ENCODE measurements at regions not wholly inside any gene's neighbourhood (a gene's known extent, or its start where the extent isn't known, plus 50 kb on each side); places are given as distances from the start of the nearest gene placed in this dataset.
"Not testable (repeated sequence)": the region's sequence is repeated elsewhere in the genome, so short reads cannot be mapped to it uniquely, and the experiment has no call there.

GRCh38 chr6:147693181-147693580 is 184.7 kb downstream of the SAMD5 start:
- Mint-ChIP-seq H3K36me3 (no peaks in the 10 kb centered on the region), H3K4me1 (no peaks in the 10 kb centered on the region), H3K4me3 (no peak overlapping the region), H3K27ac (no peak overlapping the region), H3K27me3 (no peaks in the 10 kb centered on the region), H3K9me3 (no peaks in the 10 kb centered on the region)
- no peak for DNase-seq

- not testable (repeated sequence) for H3K27me3 Mint-ChIP-seq, H3K9me3 Mint-ChIP-seq, H3K4me3 Mint-ChIP-seq, H3K27ac Mint-ChIP-seq, H3K36me3 Mint-ChIP-seq, H3K4me1 Mint-ChIP-seq, DNase-seq
These were observed 186.1 kb downstream of the SAMD5 start for GRCh38 chr6:147694556-147694955.

GRCh38 chr6:147695819-147696218 is 187.3 kb downstream of the SAMD5 start:
- H3K4me3 Mint-ChIP-seq, result no peak overlapping the region
- H3K36me3 Mint-ChIP-seq, result no peaks in the 10 kb centered on the region
- H3K27ac Mint-ChIP-seq, result no peak overlapping the region
- no peaks in the 10 kb centered on the region for H3K4me1 Mint-ChIP-seq
- H3K27me3 Mint-ChIP-seq, result no peaks in the 10 kb centered on the region
- no peak for DNase-seq
- H3K9me3 Mint-ChIP-seq, result no peaks in the 10 kb centered on the region

GRCh38 chr6:147699140-147699539 is 190.7 kb downstream of the SAMD5 start:
- no peak overlapping the region for H3K4me3 Mint-ChIP-seq
- no peaks in the 10 kb centered on the region for H3K27me3 Mint-ChIP-seq
- no peaks in the 10 kb centered on the region for H3K9me3 Mint-ChIP-seq
- H3K36me3 Mint-ChIP-seq, result no peaks in the 10 kb centered on the region
- H3K4me1 Mint-ChIP-seq, result no peaks in the 10 kb centered on the region
- DNase-seq, result no peak
- H3K27ac Mint-ChIP-seq, result no peak overlapping the region

- H3K36me3 Mint-ChIP-seq, result no peaks in the 10 kb centered on the region
- no peak overlapping the region for H3K4me3 Mint-ChIP-seq
- H3K4me1 Mint-ChIP-seq, result no peaks in the 10 kb centered on the region
- no peaks in the 10 kb centered on the region for H3K9me3 Mint-ChIP-seq
- DNase-seq, result no peak
- H3K27ac Mint-ChIP-seq, result no peak overlapping the region
- no peaks in the 10 kb centered on the region for H3K27me3 Mint-ChIP-seq
These were observed 191.1 kb downstream of the SAMD5 start for GRCh38 chr6:147699637-147700036.

GRCh38 chr6:147700436-147701209 is 192.1 kb downstream of the SAMD5 start:
- H3K9me3 Mint-ChIP-seq, result no peaks in the 10 kb centered on the region
- H3K4me1 Mint-ChIP-seq, result no peaks in the 10 kb centered on the region
- H3K27me3 Mint-ChIP-seq, result no peaks in the 10 kb centered on the region
- no peaks in the 10 kb centered on the region for H3K36me3 Mint-ChIP-seq
- H3K27ac Mint-ChIP-seq, result no peak overlapping the region
- no peak overlapping the region for H3K4me3 Mint-ChIP-seq
- DNase-seq, result no peak

- H3K27ac Mint-ChIP-seq, result no peak overlapping the region
- DNase-seq, result no peak
- no peaks in the 10 kb centered on the region for H3K9me3 Mint-ChIP-seq
These were observed 196.2 kb downstream of the SAMD5 start for GRCh38 chr6:147704691-147705090.

GRCh38 chr6:147707524-147707923 is 199.0 kb downstream of the SAMD5 start:
- Mint-ChIP-seq H3K36me3 (no peaks in the 10 kb centered on the region), H3K27me3 (peaks cover 4% of the 10 kb centered on the region), H3K9me3 (no peaks in the 10 kb centered on the region), H3K4me1 (no peaks in the 10 kb centered on the region), H3K27ac (no peak overlapping the region), H3K4me3 (no peak overlapping the region)
- no peak for DNase-seq

More at GRCh38 chr6:147704691-147705090, 196.2 kb downstream of the SAMD5 start:
- no peak overlapping the region for H3K4me3 Mint-ChIP-seq
- peaks cover 4% of the 10 kb centered on the region for H3K27me3 Mint-ChIP-seq
- no peaks in the 10 kb centered on the region for H3K36me3 Mint-ChIP-seq
- H3K4me1 Mint-ChIP-seq, result no peaks in the 10 kb centered on the region

- peaks cover 4% of the 10 kb centered on the region for H3K27me3 Mint-ChIP-seq
- H3K4me3 Mint-ChIP-seq, result no peak overlapping the region
- no peaks in the 10 kb centered on the region for H3K36me3 Mint-ChIP-seq
- no peaks in the 10 kb centered on the region for H3K4me1 Mint-ChIP-seq
- H3K27ac Mint-ChIP-seq, result no peak overlapping the region
- DNase-seq, result no peak
- H3K9me3 Mint-ChIP-seq, result no peaks in the 10 kb centered on the region
These were observed 199.7 kb downstream of the SAMD5 start for GRCh38 chr6:147708170-147708569.

- no peak for DNase-seq
- Mint-ChIP-seq H3K27me3 (peaks cover 4% of the 10 kb centered on the region), H3K36me3 (no peaks in the 10 kb centered on the region), H3K4me3 (no peak overlapping the region), H3K9me3 (no peaks in the 10 kb centered on the region), H3K27ac (no peak overlapping the region), H3K4me1 (no peaks in the 10 kb centered on the region)
These were observed 201.1 kb downstream of the SAMD5 start for GRCh38 chr6:147709396-147710272.

- no peaks in the 10 kb centered on the region for H3K36me3 Mint-ChIP-seq
- no peak overlapping the region for H3K27ac Mint-ChIP-seq
- no peaks in the 10 kb centered on the region for H3K4me1 Mint-ChIP-seq
- no peak for DNase-seq
- peaks cover 4% of the 10 kb centered on the region for H3K27me3 Mint-ChIP-seq
- no peak overlapping the region for H3K4me3 Mint-ChIP-seq
- H3K9me3 Mint-ChIP-seq, result no peaks in the 10 kb centered on the region
These were observed 202.4 kb downstream of the SAMD5 start for GRCh38 chr6:147710890-147711289.

- H3K9me3 Mint-ChIP-seq, result no peaks in the 10 kb centered on the region
- DNase-seq, result no peak
- no peak overlapping the region for H3K27ac Mint-ChIP-seq
- H3K4me3 Mint-ChIP-seq, result no peak overlapping the region
- no peaks in the 10 kb centered on the region for H3K4me1 Mint-ChIP-seq
- H3K36me3 Mint-ChIP-seq, result no peaks in the 10 kb centered on the region
- no peaks in the 10 kb centered on the region for H3K27me3 Mint-ChIP-seq
These were observed 203.0 kb downstream of the SAMD5 start for GRCh38 chr6:147711476-147711875.

GRCh38 chr6:147712841-147713240 is 204.4 kb downstream of the SAMD5 start:
- no peaks in the 10 kb centered on the region for H3K36me3 Mint-ChIP-seq
- DNase-seq, result no peak
- no peak overlapping the region for H3K4me3 Mint-ChIP-seq
- H3K27me3 Mint-ChIP-seq, result no peaks in the 10 kb centered on the region
- H3K27ac Mint-ChIP-seq, result no peak overlapping the region
- H3K9me3 Mint-ChIP-seq, result no peaks in the 10 kb centered on the region
- no peaks in the 10 kb centered on the region for H3K4me1 Mint-ChIP-seq

- Mint-ChIP-seq H3K27me3 (no peaks in the 10 kb centered on the region), H3K27ac (no peak overlapping the region), H3K36me3 (no peaks in the 10 kb centered on the region), H3K4me1 (no peaks in the 10 kb centered on the region), H3K9me3 (peaks cover 3% of the 10 kb centered on the region), H3K4me3 (no peak overlapping the region)
- no peak for DNase-seq
These were observed 206.5 kb downstream of the SAMD5 start for GRCh38 chr6:147715035-147715434.

GRCh38 chr6:147716434-147716833 is 207.9 kb downstream of the SAMD5 start:
- Mint-ChIP-seq H3K4me3 (no peak overlapping the region), H3K27ac (no peak overlapping the region), H3K9me3 (peaks cover 3% of the 10 kb centered on the region), H3K27me3 (no peaks in the 10 kb centered on the region), H3K4me1 (no peaks in the 10 kb centered on the region), H3K36me3 (no peaks in the 10 kb centered on the region)
- DNase-seq, result no peak

- no peaks in the 10 kb centered on the region for H3K4me1 Mint-ChIP-seq
- H3K9me3 Mint-ChIP-seq, result peaks cover 7% of the 10 kb centered on the region
- no peaks in the 10 kb centered on the region for H3K36me3 Mint-ChIP-seq
- no peak overlapping the region for H3K4me3 Mint-ChIP-seq
- no peak overlapping the region for H3K27ac Mint-ChIP-seq
- no peak for DNase-seq
- H3K27me3 Mint-ChIP-seq, result no peaks in the 10 kb centered on the region
These were observed 209.5 kb downstream of the SAMD5 start for GRCh38 chr6:147717991-147718390.
